Parathyroid adenoma (tissue), 2 donors: ENCODE measurements at regions not wholly inside any gene's neighbourhood (a gene's known extent, or its start where the extent isn't known, plus 50 kb on each side); places are given as distances from the start of the nearest gene placed in this dataset.

Experiments
- H2AFZ ChIP-seq: fragments of 300-600 bp; sonication (generic); one replicate; pipeline ENCODE4 v1.7.0; 2017; ENCODE audit warnings: antibody characterized with exemption, mild to moderate bottlenecking
- H3K27ac ChIP-seq: fragments of 300-600 bp; sonication (generic); one replicate; pipeline ENCODE4 v1.7.0; 2017
- H3K27me3 ChIP-seq: fragments of 300-600 bp; sonication (generic); one replicate; pipeline ENCODE4 v1.7.0; 2017; ENCODE audit warnings: low read length; ENCODE audit not compliant: control insufficient read depth, insufficient read depth
- H3K36me3 ChIP-seq: fragments of 300-600 bp; sonication (generic); one replicate; pipeline ENCODE4 v1.7.0; 2017; ENCODE audit warnings: low read length; ENCODE audit not compliant: control insufficient read depth, insufficient read depth
- H3K4me1 ChIP-seq: fragments of 300-600 bp; sonication (generic); one replicate; pipeline ENCODE4 v1.7.0; 2017; ENCODE audit warnings: control low read depth
- H3K4me2 ChIP-seq: fragments of 300-600 bp; sonication (generic); one replicate; pipeline ENCODE4 v1.7.0; 2017; ENCODE audit warnings: low read length
- H3K4me3 ChIP-seq: fragments of 300-600 bp; sonication (generic); one replicate; pipeline ENCODE4 v1.7.0; 2017; ENCODE audit warnings: low read depth, low read length
- H3K79me2 ChIP-seq: fragments of 300-600 bp; sonication (generic); one replicate; pipeline ENCODE4 v1.7.0; 2017; ENCODE audit warnings: control low read depth
- H3K9ac ChIP-seq: fragments of 300-600 bp; sonication (generic); one replicate; pipeline ENCODE4 v1.7.0; 2017; ENCODE audit warnings: mild to moderate bottlenecking
- H3K9me3 ChIP-seq: fragments of 300-600 bp; sonication (generic); one replicate; pipeline ENCODE4 v1.7.0; 2017; ENCODE audit warnings: low read length; ENCODE audit not compliant: control insufficient read depth
- CTCF ChIP-seq: fragments of 300-600 bp; sonication (generic); IDR thresholded peaks from one replicate; pipeline ENCODE4 v1.7.0; 2017; ENCODE audit warnings: antibody characterized with exemption, mild to moderate bottlenecking
- donor health status: primary hyperparathyroidism.

DNA sequence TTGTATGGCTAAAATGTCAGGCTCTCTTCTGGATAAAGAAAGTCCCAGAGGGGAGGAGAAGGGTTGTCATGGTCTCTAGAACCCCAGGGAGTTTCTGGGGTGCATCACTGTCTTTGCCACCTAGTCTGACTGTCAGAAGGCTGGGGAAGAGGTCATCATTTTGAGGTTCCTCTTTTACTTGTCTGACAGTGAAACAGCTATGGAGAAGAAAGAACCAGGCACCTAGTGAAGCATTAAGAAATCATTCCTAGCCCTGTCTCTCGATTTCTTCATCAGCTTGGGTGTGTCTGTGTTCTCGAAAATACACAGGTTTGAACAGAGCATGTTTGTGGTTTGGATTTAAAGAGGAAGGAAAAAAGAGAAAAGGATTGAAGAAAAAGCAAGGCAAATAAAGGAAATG is 158.7 kb upstream of the LRIG3 start:
- H3K4me2 ChIP-seq: no peak overlapping the region
- no peak for TF ChIP-seq CTCF
- no peaks in the 10 kb centered on the region for H3K27me3 ChIP-seq
- no peak overlapping the region for H2AFZ ChIP-seq
- no peaks in the 10 kb centered on the region for H3K4me1 ChIP-seq
- H3K9ac ChIP-seq: no peak overlapping the region
- no peak overlapping the region for H3K27ac ChIP-seq
- no peaks in the 10 kb centered on the region for H3K9me3 ChIP-seq
- no peak overlapping the region for H3K4me3 ChIP-seq
- H3K79me2 ChIP-seq: no peaks in the 10 kb centered on the region
- no peaks in the 10 kb centered on the region for H3K36me3 ChIP-seq

- Histone ChIP-seq H2AFZ (no peak overlapping the region), H3K27ac (no peak overlapping the region), H3K79me2 (no peaks in the 10 kb centered on the region), H3K9ac (no peak overlapping the region), H3K4me3 (no peak overlapping the region), H3K4me2 (no peak overlapping the region), H3K27me3 (no peaks in the 10 kb centered on the region), H3K9me3 (no peaks in the 10 kb centered on the region), H3K36me3 (no peaks in the 10 kb centered on the region), H3K4me1 (no peaks in the 10 kb centered on the region)
- no peak for TF ChIP-seq CTCF
Observed at GRCh38 chr12:59077575-59078426, 157.5 kb upstream of the LRIG3 start.

GRCh38 chr12:59077153-59077552 is 156.8 kb upstream of the LRIG3 start:
- TF ChIP-seq CTCF: no peak
- Histone ChIP-seq H3K9ac (no peak overlapping the region), H2AFZ (no peak overlapping the region), H3K79me2 (no peaks in the 10 kb centered on the region), H3K27me3 (no peaks in the 10 kb centered on the region), H3K36me3 (no peaks in the 10 kb centered on the region), H3K4me1 (no peaks in the 10 kb centered on the region), H3K27ac (no peak overlapping the region), H3K4me3 (no peak overlapping the region), H3K4me2 (no peak overlapping the region), H3K9me3 (no peaks in the 10 kb centered on the region)

GRCh38 chr12:59076622-59077021 is 156.3 kb upstream of the LRIG3 start:
- no peaks in the 10 kb centered on the region for H3K4me1 ChIP-seq
- H3K79me2 ChIP-seq: no peaks in the 10 kb centered on the region
- no peak overlapping the region for H3K4me3 ChIP-seq
- no peak overlapping the region for H3K9ac ChIP-seq
- H3K36me3 ChIP-seq: no peaks in the 10 kb centered on the region
- no peak overlapping the region for H3K27ac ChIP-seq
- no peaks in the 10 kb centered on the region for H3K9me3 ChIP-seq
- no peak for TF ChIP-seq CTCF
- H3K27me3 ChIP-seq: no peaks in the 10 kb centered on the region
- H3K4me2 ChIP-seq: no peak overlapping the region
- H2AFZ ChIP-seq: no peak overlapping the region

DNA sequence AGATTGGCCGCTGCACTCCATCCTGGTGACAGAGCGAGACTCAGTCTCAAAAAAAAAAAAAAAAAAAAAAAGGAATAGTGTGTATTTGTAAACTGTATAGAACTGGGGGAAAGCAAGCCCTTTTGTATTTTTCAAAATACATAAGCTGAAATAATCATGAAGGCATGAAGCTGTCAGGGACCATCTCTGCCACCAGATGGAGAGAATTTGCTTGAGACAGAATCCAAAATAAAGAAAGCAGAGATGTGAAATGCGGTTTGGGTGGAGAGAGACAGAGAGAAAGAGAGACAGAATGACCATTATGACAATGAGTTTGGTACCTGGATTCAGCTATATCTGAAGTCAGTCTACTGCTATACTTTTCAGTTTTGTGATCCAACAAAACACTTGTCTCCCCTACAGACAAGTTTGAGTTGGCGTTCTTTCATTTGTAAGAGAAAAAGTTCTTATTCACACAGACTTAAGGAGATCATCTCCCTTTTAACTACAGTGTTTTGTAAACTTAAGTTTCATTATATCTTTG is 155.7 kb upstream of the LRIG3 start:
- Histone ChIP-seq H3K27ac (no peak overlapping the region), H3K4me2 (no peak overlapping the region)

More for the DNA sequence above, 155.7 kb upstream of the LRIG3 start:
- no peaks in the 10 kb centered on the region for H3K36me3 ChIP-seq
- no peak overlapping the region for H2AFZ ChIP-seq
- no peak for TF ChIP-seq CTCF
- H3K27me3 ChIP-seq: no peaks in the 10 kb centered on the region
- no peak overlapping the region for H3K9ac ChIP-seq
- H3K4me3 ChIP-seq: no peak overlapping the region
- no peaks in the 10 kb centered on the region for H3K4me1 ChIP-seq
- H3K79me2 ChIP-seq: no peaks in the 10 kb centered on the region
- no peaks in the 10 kb centered on the region for H3K9me3 ChIP-seq
